DOHH2 (cell line): ENCODE measurements at regions not wholly inside any gene's neighbourhood (a gene's known extent, or its start where the extent isn't known, plus 50 kb on each side); places are given as distances from the start of the nearest gene placed in this dataset.

Experiments used
- EZH2phosphoT487 ChIP-seq: fragments of 200-600 bp; sonication (generic); IDR thresholded peaks from 2 replicates; pipeline ENCODE4 v1.6.1; 2017; ENCODE audit warnings: borderline replicate concordance, mild to moderate bottlenecking, antibody characterized with exemption, low read length, moderate library complexity, mixed read lengths
- TF ChIP-seq, protein P1 (sequence below): fragments of 200-600 bp; sonication (generic); IDR thresholded peaks from one replicate; pipeline ENCODE4 v1.5.1; 2014; ENCODE audit warnings: antibody characterized with exemption, mild to moderate bottlenecking, low read depth, low read length; ENCODE audit not compliant: poor library complexity, severe bottlenecking

DNA sequence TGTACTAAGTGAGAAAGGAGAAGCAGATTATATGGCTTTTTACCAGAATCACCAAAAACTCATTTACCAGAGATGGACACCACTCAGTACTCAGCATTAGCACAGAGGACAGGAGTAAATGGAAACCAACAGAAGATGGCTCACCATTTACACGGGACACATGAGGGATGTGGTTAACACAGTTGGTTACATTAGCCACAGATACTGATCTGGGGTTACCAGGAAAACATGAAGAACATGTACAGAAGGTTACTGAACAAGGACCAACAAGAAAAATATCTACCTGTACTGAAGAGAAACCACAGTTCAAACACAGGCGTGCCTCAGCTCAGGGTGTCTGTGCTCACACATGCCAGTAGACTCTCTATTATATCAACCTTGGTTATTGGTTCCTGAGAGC is 1285.8 kb upstream of the SORCS1 start:
- TF ChIP-seq, protein P1, sequence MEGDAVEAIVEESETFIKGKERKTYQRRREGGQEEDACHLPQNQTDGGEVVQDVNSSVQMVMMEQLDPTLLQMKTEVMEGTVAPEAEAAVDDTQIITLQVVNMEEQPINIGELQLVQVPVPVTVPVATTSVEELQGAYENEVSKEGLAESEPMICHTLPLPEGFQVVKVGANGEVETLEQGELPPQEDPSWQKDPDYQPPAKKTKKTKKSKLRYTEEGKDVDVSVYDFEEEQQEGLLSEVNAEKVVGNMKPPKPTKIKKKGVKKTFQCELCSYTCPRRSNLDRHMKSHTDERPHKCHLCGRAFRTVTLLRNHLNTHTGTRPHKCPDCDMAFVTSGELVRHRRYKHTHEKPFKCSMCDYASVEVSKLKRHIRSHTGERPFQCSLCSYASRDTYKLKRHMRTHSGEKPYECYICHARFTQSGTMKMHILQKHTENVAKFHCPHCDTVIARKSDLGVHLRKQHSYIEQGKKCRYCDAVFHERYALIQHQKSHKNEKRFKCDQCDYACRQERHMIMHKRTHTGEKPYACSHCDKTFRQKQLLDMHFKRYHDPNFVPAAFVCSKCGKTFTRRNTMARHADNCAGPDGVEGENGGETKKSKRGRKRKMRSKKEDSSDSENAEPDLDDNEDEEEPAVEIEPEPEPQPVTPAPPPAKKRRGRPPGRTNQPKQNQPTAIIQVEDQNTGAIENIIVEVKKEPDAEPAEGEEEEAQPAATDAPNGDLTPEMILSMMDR: no peak
- no peak for TF ChIP-seq EZH2phosphoT487
